HG02610 (cell line): ENCODE measurements at regions not wholly inside any gene's neighbourhood (a gene's known extent, or its start where the extent isn't known, plus 50 kb on each side); places are given as distances from the start of the nearest gene placed in this dataset.

Experiments used
- ATAC-seq: cut with Tn5 transposase; IDR thresholded peaks from one replicate; pipeline ENCODE4 v1.9.1; 2021; ENCODE audit warnings: mild to moderate bottlenecking, moderate library complexity; ENCODE audit not compliant: unreplicated experiment

- no peak for ATAC-seq
These were observed 136.1 kb downstream of the ANKRD60 start for GRCh38 chr20:58092353-58092752.

GRCh38 chr20:58091810-58092209 is 136.6 kb downstream of the ANKRD60 start:
- ATAC-seq: no peak

GRCh38 chr20:58090161-58090560 is 138.3 kb downstream of the ANKRD60 start:
- ATAC-seq: no peak

- ATAC-seq: no peak
These were observed 139.8 kb downstream of the ANKRD60 start for GRCh38 chr20:58088625-58089024.

GRCh38 chr20:58088105-58088504 is 140.3 kb downstream of the ANKRD60 start:
- no peak for ATAC-seq

GRCh38 chr20:58087562-58087858 is 140.9 kb downstream of the ANKRD60 start:
- ATAC-seq: no peak

GRCh38 chr20:58086763-58087561 is 141.5 kb downstream of the ANKRD60 start:
- ATAC-seq: no peak

GRCh38 chr20:58084966-58085365 is 143.5 kb downstream of the ANKRD60 start:
- ATAC-seq: no peak

GRCh38 chr20:58084566-58084965 is 143.9 kb downstream of the ANKRD60 start:
- no peak for ATAC-seq

- ATAC-seq: no peak
These were observed 146.6 kb downstream of the ANKRD60 start for GRCh38 chr20:58081846-58082245.

- no peak for ATAC-seq
These were observed 149.5 kb downstream of the ANKRD60 start for GRCh38 chr20:58078741-58079522.

GRCh38 chr20:58077282-58077681 is 151.2 kb downstream of the ANKRD60 start:
- ATAC-seq: no peak

GRCh38 chr20:58076405-58076804 is 152.0 kb downstream of the ANKRD60 start:
- no peak for ATAC-seq

GRCh38 chr20:58075586-58076345 is 152.7 kb downstream of the ANKRD60 start:
- ATAC-seq: no peak

- ATAC-seq: no peak
These were observed 154.3 kb downstream of the ANKRD60 start for GRCh38 chr20:58073945-58074856.

- ATAC-seq: no peak
These were observed 155.5 kb downstream of the ANKRD60 start for GRCh38 chr20:58072695-58073671.

- ATAC-seq: no peak
These were observed 156.5 kb downstream of the ANKRD60 start for GRCh38 chr20:58071991-58072390.

- no peak for ATAC-seq
These were observed 157.2 kb downstream of the ANKRD60 start for GRCh38 chr20:58071298-58071697.

- ATAC-seq: no peak
These were observed 157.7 kb downstream of the ANKRD60 start for GRCh38 chr20:58070664-58071196.
